ENCODE measurements at regions not wholly inside any gene's neighbourhood (a gene's known extent, or its start where the extent isn't known, plus 50 kb on each side); places are given as distances from the start of the nearest gene placed in this dataset.

DNA sequence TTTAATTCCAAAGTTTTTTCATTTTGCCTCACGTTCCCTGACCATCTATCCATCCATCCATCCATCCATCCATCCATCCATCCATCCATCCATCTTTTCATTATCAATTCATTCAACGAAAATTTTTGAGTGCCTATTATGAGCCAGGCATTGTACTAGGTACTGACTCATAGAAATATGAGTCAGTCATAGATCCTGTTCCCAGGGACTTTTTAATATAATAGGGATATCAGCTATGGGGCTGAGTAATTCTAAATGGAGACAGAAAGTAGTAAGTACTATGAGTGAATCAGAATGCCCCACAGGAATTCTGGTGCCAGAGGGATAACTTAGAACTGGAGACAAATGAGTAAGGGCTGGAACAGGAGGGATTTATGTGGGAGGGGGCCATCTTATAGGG lies 49.8 kb upstream of the GNG12 start:
- Mint-ChIP-seq H3K36me3 (peaks cover 0 to 2% of the 10 kb centered on the region in 2 donors), H3K27me3 (ENCODE audit: low read depth in 3 of 3) (peaks cover 0 to 1% (median 0%) of the 10 kb centered on the region in 3 donors)

More for the DNA sequence above, 49.8 kb upstream of the GNG12 start:
- Histone ChIP-seq H3K27me3 (ENCODE audit: control insufficient read depth in 2 of 2, insufficient read depth in 2 of 2, low read length in 2 of 2) (no peaks in the 10 kb centered on the region), H3K27ac (ENCODE audit: low read depth in 1 of 2, low read length in 2 of 2) (no peak overlapping the region), H3K9me3 (replicated peaks in 1 of 2; ENCODE audit: control insufficient read depth in 1 of 2, insufficient read depth in 1 of 2, low read length in 2 of 2) (no peaks in the 10 kb centered on the region), H3K36me3 (replicated peaks in 1 of 2; ENCODE audit: control insufficient read depth in 1 of 2, insufficient read depth in 2 of 2, low read length in 2 of 2) (no peaks in the 10 kb centered on the region), H3K4me1 (ENCODE audit: control insufficient read depth in 1 of 2, insufficient read depth in 2 of 2, low read length in 2 of 2) (peaks cover 0 to 12% of the 10 kb centered on the region in 2 donors), H4K20me1 (ENCODE audit: insufficient read depth, low read length) (no peaks in the 10 kb centered on the region), H3K4me2 (replicated peaks; ENCODE audit: extremely low read depth, low read length, poor library complexity, severe bottlenecking) (no peak overlapping the region), H2AFZ (ENCODE audit: insufficient read depth, low read depth, low read length, poor library complexity, severe bottlenecking) (no peak overlapping the region), H3K4me3 (replicated peaks in 1 of 3; ENCODE audit: low read depth in 2 of 3, low read length in 3 of 3) (no peak overlapping the region), H3K79me2 (ENCODE audit: insufficient read depth, low read length) (no peaks in the 10 kb centered on the region), H3K9ac (ENCODE audit: insufficient read depth, low read length, poor library complexity, severe bottlenecking) (no peak overlapping the region)
- H3K4me1 Mint-ChIP-seq = peaks cover 9% of the 10 kb centered on the region
- intact Hi-C loops (cut with micrococcal nuclease) = no loop called here
- no peak overlapping the region for H3K4me3 Mint-ChIP-seq
- WGBS (ENCODE audit: insufficient coverage) = 80% methylated on average over 1 of the region's 2 CpGs
- DNase-seq = no peak
- TF ChIP-seq, protein P1, sequence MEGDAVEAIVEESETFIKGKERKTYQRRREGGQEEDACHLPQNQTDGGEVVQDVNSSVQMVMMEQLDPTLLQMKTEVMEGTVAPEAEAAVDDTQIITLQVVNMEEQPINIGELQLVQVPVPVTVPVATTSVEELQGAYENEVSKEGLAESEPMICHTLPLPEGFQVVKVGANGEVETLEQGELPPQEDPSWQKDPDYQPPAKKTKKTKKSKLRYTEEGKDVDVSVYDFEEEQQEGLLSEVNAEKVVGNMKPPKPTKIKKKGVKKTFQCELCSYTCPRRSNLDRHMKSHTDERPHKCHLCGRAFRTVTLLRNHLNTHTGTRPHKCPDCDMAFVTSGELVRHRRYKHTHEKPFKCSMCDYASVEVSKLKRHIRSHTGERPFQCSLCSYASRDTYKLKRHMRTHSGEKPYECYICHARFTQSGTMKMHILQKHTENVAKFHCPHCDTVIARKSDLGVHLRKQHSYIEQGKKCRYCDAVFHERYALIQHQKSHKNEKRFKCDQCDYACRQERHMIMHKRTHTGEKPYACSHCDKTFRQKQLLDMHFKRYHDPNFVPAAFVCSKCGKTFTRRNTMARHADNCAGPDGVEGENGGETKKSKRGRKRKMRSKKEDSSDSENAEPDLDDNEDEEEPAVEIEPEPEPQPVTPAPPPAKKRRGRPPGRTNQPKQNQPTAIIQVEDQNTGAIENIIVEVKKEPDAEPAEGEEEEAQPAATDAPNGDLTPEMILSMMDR (IDR thresholded peaks at IDR 0.05) = no peak
- H3K27ac Mint-ChIP-seq = no peak overlapping the region
- H3K9me3 Mint-ChIP-seq = peaks cover 0 to 16% (median 6%) of the 10 kb centered on the region in 7 donors

Measured in CD14-positive monocyte (primary cell).